Right lobe of liver (tissue), 6 donors: ENCODE measurements at regions not wholly inside any gene's neighbourhood (a gene's known extent, or its start where the extent isn't known, plus 50 kb on each side); places are given as distances from the start of the nearest gene placed in this dataset.
A peak's percentile ranks its signal among the peaks of the same experiment; 100 is the strongest.

Experiments used
- ATAC-seq, 4 donors: fragments of 200-7000 bp; cut with Tn5 transposase; one replicate each; pipeline ENCODE4 v1.9.1; 2020; ENCODE audit warnings: mild to moderate bottlenecking in 4 of 4, moderate library complexity in 4 of 4
- DNase-seq, 3 donors: peaks; one replicate each; pipeline ENCODE4 v3.0.0-alpha.2; 2020
- H3K27ac ChIP-seq, 3 donors: fragments of 200-600 bp; one replicate each; pipeline ENCODE4 v1.8.0; 2022
- H3K27me3 ChIP-seq, 2 donors: fragments of 200-600 bp; one replicate each; pipeline ENCODE4 v1.8.0; 2022
- H3K36me3 ChIP-seq, 4 donors: fragments of 200-600 bp; sonication (generic) in 1 of 4; one replicate each; pipeline versions ENCODE4 v1.5.1 to v1.8.0; 2017 to 2022; ENCODE audit warnings: control low read depth in 1 of 4
- H3K4me1 ChIP-seq, 4 donors: fragments of 200-600 bp; sonication (generic) in 1 of 4; one replicate each; pipeline versions ENCODE4 v1.5.1 to v1.8.0; 2017 to 2022; ENCODE audit warnings: control low read depth in 1 of 4
- H3K4me3 ChIP-seq, 3 donors: fragments of 200-600 bp; one replicate each; pipeline ENCODE4 v1.8.0; 2022
- H3K9me3 ChIP-seq, 4 donors: fragments of 200-600 bp; sonication (generic) in 1 of 4; one replicate each; pipeline versions ENCODE4 v1.5.1 to v1.8.0; 2017 to 2022; ENCODE audit warnings: control low read depth in 1 of 4
- CTCF ChIP-seq, 4 donors: fragments of 200-600 bp in 3 of 4; fragments of 450-650 bp in 1 of 4; IDR thresholded peaks; one replicate each; pipeline versions ENCODE4 v1.5.1 to v1.8.0; 2016 to 2022; ENCODE audit warnings: antibody characterized with exemption in 4 of 4, mild to moderate bottlenecking in 2 of 4
- POLR2A ChIP-seq: fragments of 450-650 bp; IDR thresholded peaks from one replicate; pipeline ENCODE4 v1.6.1; 2017; ENCODE audit warnings: antibody characterized with exemption, mild to moderate bottlenecking
- WGBS: methylation state at CpG from one replicate; pipeline ENCODE4 v1.1.6; 2018; ENCODE audit warnings: low coverage, low lambda C conversion rate; ENCODE audit not compliant: insufficient coverage; ENCODE audit errors: missing lambda C conversion rate; 5-methylcytosine and 5-hydroxymethylcytosine counted together
- intact Hi-C, 2 donors: fragments of 100-400 bp; cut with DNase I; formaldehyde crosslinking; loops; one replicate each; pipeline versions ENCODE4 v1.11.2 to v1.14.1; 2022
- donor health status: DM: no; HTN: yes; CAD: no.
- donor health status: DM: no; HTN: no; CAD: no.
- donor health status: DM: no; HTN: no; CAD: no.
- donor health status: DM: no; HTN: yes; CAD: no.
- donor health status: DM: no; HTN: yes; CAD: no.

- intact Hi-C loops: no loop called here
- ATAC-seq (no peak), DNase-seq (no peak)
- H3K36me3 ChIP-seq: no peaks in the 10 kb centered on the region
- H3K4me1 ChIP-seq: peaks cover 0 to 13% (median 2%) of the 10 kb centered on the region in 4 donors
- TF ChIP-seq CTCF (IDR thresholded peaks at IDR 0.05): no peak
- no peak for TF ChIP-seq POLR2A
- H3K27me3 ChIP-seq: no peaks in the 10 kb centered on the region
- no peak overlapping the region for H3K4me3 ChIP-seq
- H3K27ac ChIP-seq: no peak overlapping the region
- no peaks in the 10 kb centered on the region for H3K9me3 ChIP-seq
These were observed 675.1 kb downstream of the HTR1B start for GRCh38 chr6:76788155-76788554.

- H3K27ac ChIP-seq: no peak overlapping the region
- TF ChIP-seq POLR2A (no peak), CTCF (IDR thresholded peaks at IDR 0.05) (no peak)
- intact Hi-C loops: no loop called here
- no peaks in the 10 kb centered on the region for H3K9me3 ChIP-seq
- no peaks in the 10 kb centered on the region for H3K4me1 ChIP-seq
- ATAC-seq (no peak), DNase-seq (no peak)
- no peaks in the 10 kb centered on the region for H3K27me3 ChIP-seq
- no peak overlapping the region for H3K4me3 ChIP-seq
- H3K36me3 ChIP-seq: no peaks in the 10 kb centered on the region
These were observed 684.2 kb downstream of the HTR1B start for GRCh38 chr6:76779068-76779467.

GRCh38 chr6:76776876-76777275 lies 686.4 kb downstream of the HTR1B start:
- ATAC-seq (no peak), DNase-seq (no peak)
- Histone ChIP-seq H3K27ac (no peak overlapping the region), H3K27me3 (no peaks in the 10 kb centered on the region), H3K9me3 (no peaks in the 10 kb centered on the region), H3K4me1 (no peaks in the 10 kb centered on the region), H3K36me3 (no peaks in the 10 kb centered on the region), H3K4me3 (no peak overlapping the region)
- TF ChIP-seq POLR2A (no peak), CTCF (IDR thresholded peaks at IDR 0.05) (no peak)
- intact Hi-C loops: no loop called here
- 85% methylated on average over 1 of the region's 1 CpG for WGBS

- Histone ChIP-seq H3K4me1 (no peaks in the 10 kb centered on the region), H3K36me3 (no peaks in the 10 kb centered on the region), H3K9me3 (no peaks in the 10 kb centered on the region), H3K4me3 (no peak overlapping the region), H3K27me3 (no peaks in the 10 kb centered on the region), H3K27ac (no peak overlapping the region)
- 37% methylated on average over 6 of the region's 6 CpGs for WGBS
- DNase-seq (no peak), ATAC-seq (peak in 1 of 4 donors; percentile 37)
- TF ChIP-seq CTCF (IDR thresholded peaks at IDR 0.05) (no peak), POLR2A (no peak)
- intact Hi-C loops: no loop called here
These were observed 688.4 kb downstream of the HTR1B start for GRCh38 chr6:76774781-76775384.

GRCh38 chr6:76772951-76773350 lies 690.3 kb downstream of the HTR1B start:
- no peaks in the 10 kb centered on the region for H3K36me3 ChIP-seq
- intact Hi-C loops: no loop called here
- 21% methylated on average over 2 of the region's 2 CpGs for whole genome bisulfite sequencing
- no peaks in the 10 kb centered on the region for H3K9me3 ChIP-seq
- DNase-seq (no peak), ATAC-seq (no peak)
- no peaks in the 10 kb centered on the region for H3K4me1 ChIP-seq
- no peak for TF ChIP-seq CTCF (IDR thresholded peaks at IDR 0.05)
- no peak for TF ChIP-seq POLR2A
- H3K27me3 ChIP-seq: no peaks in the 10 kb centered on the region
- H3K4me3 ChIP-seq: no peak overlapping the region
- no peak overlapping the region for H3K27ac ChIP-seq
